B cell (primary cell): ENCODE measurements at regions not wholly inside any gene's neighbourhood (a gene's known extent, or its start where the extent isn't known, plus 50 kb on each side); places are given as distances from the start of the nearest gene placed in this dataset.

ENCODE experiments used
- EZH2 ChIP-seq: IDR thresholded peaks from 2 replicates; pipeline ENCODE4 v1.6.1; 2012; ENCODE audit warnings: borderline replicate concordance, low read depth, mild to moderate bottlenecking, moderate library complexity, low read length; ENCODE audit not compliant: insufficient read depth, poor library complexity, severe bottlenecking
- TF ChIP-seq, protein P1 (sequence below): fragments of 200-600 bp; IDR thresholded peaks from one replicate; pipeline ENCODE4 v1.8.0; 2022; ENCODE audit warnings: antibody characterized with exemption, mild to moderate bottlenecking

DNA sequence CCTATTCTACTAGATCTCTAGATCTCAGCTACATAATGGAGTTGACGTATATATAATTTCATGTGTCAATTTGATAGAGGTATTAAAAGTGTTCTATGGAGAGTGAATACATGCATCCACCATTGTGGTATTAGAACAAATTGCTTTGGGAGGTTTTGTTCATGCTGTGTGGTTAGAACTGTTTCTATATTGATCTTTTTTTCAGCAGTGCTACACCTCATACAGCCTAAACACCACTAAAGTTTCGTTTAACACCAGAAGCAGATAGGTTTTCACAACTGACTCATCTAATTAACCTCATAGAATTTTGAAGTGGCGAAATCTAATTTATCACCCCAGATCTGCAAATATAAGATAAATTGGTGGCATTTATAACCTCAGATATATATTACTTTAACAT, 269.4 kb upstream of the SEMA6A start:
- TF ChIP-seq, protein P1, sequence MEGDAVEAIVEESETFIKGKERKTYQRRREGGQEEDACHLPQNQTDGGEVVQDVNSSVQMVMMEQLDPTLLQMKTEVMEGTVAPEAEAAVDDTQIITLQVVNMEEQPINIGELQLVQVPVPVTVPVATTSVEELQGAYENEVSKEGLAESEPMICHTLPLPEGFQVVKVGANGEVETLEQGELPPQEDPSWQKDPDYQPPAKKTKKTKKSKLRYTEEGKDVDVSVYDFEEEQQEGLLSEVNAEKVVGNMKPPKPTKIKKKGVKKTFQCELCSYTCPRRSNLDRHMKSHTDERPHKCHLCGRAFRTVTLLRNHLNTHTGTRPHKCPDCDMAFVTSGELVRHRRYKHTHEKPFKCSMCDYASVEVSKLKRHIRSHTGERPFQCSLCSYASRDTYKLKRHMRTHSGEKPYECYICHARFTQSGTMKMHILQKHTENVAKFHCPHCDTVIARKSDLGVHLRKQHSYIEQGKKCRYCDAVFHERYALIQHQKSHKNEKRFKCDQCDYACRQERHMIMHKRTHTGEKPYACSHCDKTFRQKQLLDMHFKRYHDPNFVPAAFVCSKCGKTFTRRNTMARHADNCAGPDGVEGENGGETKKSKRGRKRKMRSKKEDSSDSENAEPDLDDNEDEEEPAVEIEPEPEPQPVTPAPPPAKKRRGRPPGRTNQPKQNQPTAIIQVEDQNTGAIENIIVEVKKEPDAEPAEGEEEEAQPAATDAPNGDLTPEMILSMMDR: no peak
- TF ChIP-seq EZH2: no peak
